ENCODE measurements at regions not wholly inside any gene's neighbourhood (a gene's known extent, or its start where the extent isn't known, plus 50 kb on each side); places are given as distances from the start of the nearest gene placed in this dataset.

DNA sequence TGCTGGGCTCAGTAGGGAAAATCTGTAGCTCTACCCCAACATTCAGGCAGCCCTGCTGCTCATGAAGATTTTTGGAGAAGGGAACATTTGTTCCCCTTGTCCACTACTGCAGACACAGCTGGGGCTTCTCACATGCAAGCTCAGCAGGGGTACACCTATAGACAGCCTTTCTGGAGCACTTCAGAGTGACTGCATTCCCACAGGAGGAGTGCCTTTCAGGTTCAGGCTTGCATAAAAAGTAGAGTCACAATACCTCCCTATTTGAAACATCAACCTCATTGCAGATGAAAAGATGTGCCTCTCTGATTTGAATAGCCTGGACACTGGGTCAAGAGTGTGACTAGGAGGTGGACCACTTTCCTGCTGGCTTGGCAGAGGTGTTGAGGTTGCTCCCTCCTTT, 53.3 kb upstream of the NAP1L2 start:
- TF ChIP-seq, protein P1, sequence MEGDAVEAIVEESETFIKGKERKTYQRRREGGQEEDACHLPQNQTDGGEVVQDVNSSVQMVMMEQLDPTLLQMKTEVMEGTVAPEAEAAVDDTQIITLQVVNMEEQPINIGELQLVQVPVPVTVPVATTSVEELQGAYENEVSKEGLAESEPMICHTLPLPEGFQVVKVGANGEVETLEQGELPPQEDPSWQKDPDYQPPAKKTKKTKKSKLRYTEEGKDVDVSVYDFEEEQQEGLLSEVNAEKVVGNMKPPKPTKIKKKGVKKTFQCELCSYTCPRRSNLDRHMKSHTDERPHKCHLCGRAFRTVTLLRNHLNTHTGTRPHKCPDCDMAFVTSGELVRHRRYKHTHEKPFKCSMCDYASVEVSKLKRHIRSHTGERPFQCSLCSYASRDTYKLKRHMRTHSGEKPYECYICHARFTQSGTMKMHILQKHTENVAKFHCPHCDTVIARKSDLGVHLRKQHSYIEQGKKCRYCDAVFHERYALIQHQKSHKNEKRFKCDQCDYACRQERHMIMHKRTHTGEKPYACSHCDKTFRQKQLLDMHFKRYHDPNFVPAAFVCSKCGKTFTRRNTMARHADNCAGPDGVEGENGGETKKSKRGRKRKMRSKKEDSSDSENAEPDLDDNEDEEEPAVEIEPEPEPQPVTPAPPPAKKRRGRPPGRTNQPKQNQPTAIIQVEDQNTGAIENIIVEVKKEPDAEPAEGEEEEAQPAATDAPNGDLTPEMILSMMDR (conservative IDR thresholded peaks at IDR 0.05), result no peak
- H3K27ac ChIP-seq, result no peak overlapping the region

DNA sequence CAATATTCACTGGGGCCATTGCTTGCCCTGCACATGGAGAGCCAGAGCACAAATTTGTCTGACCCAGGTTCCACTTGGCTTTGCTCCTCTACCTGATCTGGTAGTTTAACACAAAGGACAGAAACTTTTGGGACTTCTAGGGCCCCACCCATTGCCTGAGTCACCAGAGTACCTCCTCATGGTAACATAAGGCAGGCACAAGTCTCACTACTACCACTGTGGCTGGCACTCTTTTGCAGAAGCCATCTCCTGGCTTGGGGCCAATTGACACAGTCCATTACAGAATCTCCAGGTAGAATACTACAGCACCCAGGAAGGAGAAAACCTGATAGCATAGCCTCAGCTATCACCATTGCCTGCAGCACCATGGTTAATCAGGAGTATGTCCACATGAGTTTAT, 52.6 kb upstream of the NAP1L2 start:
- TF ChIP-seq, protein P1 (conservative IDR thresholded peaks at IDR 0.05), result no peak
- H3K27ac ChIP-seq, result no peak overlapping the region

GRCh38 chrX:73266766-73267165, 52.1 kb upstream of the NAP1L2 start:
- TF ChIP-seq, protein P1 (conservative IDR thresholded peaks at IDR 0.05), result no peak
- no peak overlapping the region for H3K27ac ChIP-seq

Data from VCaP (cell line).